Loucy (cell line): ENCODE measurements at regions not wholly inside any gene's neighbourhood (a gene's known extent, or its start where the extent isn't known, plus 50 kb on each side); places are given as distances from the start of the nearest gene placed in this dataset.

Experiments used
- H2AFZ ChIP-seq: fragments of 200-600 bp; sonication (generic); 2 replicates; pipeline ENCODE4 v1.6.0; 2016; ENCODE audit warnings: antibody characterized with exemption, mild to moderate bottlenecking, low read length, moderate library complexity
- H3F3A ChIP-seq: fragments of 200-600 bp; 2 replicates; pipeline ENCODE4 v1.6.0; 2016; ENCODE audit warnings: antibody characterized with exemption, low read depth, mild to moderate bottlenecking
- H3K27me3 ChIP-seq: fragments of 200-600 bp; sonication (generic); 2 replicates; pipeline ENCODE4 v1.6.1; 2014; ENCODE audit warnings: low read length, mild to moderate bottlenecking; ENCODE audit not compliant: insufficient read depth, poor library complexity, severe bottlenecking
- H3K36me3 ChIP-seq: fragments of 200-600 bp; sonication (generic); 2 replicates; pipeline ENCODE4 v1.6.1; 2016; ENCODE audit warnings: low read length; ENCODE audit not compliant: insufficient read depth
- H3K4me1 ChIP-seq: fragments of 200-600 bp; sonication (generic); 2 replicates; pipeline ENCODE4 v1.5.1; 2014; ENCODE audit warnings: low read length, mild to moderate bottlenecking; ENCODE audit not compliant: insufficient read depth, poor library complexity, severe bottlenecking
- H3K4me2 ChIP-seq: fragments of 200-600 bp; sonication (generic); 2 replicates; pipeline ENCODE4 v1.6.0; 2014; ENCODE audit warnings: antibody characterized with exemption, low read length, low read depth, mild to moderate bottlenecking; ENCODE audit not compliant: poor library complexity, severe bottlenecking
- H3K4me3 ChIP-seq: fragments of 200-600 bp; sonication (generic); 2 replicates; pipeline ENCODE4 v1.5.1; 2014; ENCODE audit warnings: low read length, mild to moderate bottlenecking, mixed read lengths; ENCODE audit not compliant: poor library complexity, severe bottlenecking
- H3K79me2 ChIP-seq: fragments of 200-600 bp; sonication (generic); 2 replicates; pipeline ENCODE4 v1.6.1; 2014; ENCODE audit warnings: low read length; ENCODE audit not compliant: insufficient read depth
- H3K9ac ChIP-seq: fragments of 200-600 bp; sonication (generic); 2 replicates; pipeline ENCODE4 v1.6.0; 2014; ENCODE audit warnings: mild to moderate bottlenecking, low read depth, low read length, moderate library complexity; ENCODE audit not compliant: poor library complexity, severe bottlenecking
- H3K9me2 ChIP-seq: fragments of 200-600 bp; sonication (generic); replicated peaks from 2 replicates; pipeline ENCODE4 v1.6.1; 2016; ENCODE audit warnings: low read depth, low read length, mixed read lengths
- H3K9me3 ChIP-seq: fragments of 200-600 bp; sonication (generic); 2 replicates; pipeline ENCODE4 v1.6.1; 2014; ENCODE audit warnings: mild to moderate bottlenecking, antibody characterized with exemption, low read length, low read depth; ENCODE audit not compliant: insufficient read depth
- H4K20me1 ChIP-seq: fragments of 200-600 bp; sonication (generic); 2 replicates; pipeline ENCODE4 v1.6.0; 2014; ENCODE audit warnings: antibody characterized with exemption, low read length, mild to moderate bottlenecking; ENCODE audit not compliant: insufficient read depth, poor library complexity, severe bottlenecking
- CTCF ChIP-seq: fragments of 200-600 bp; sonication (generic); conservative IDR thresholded peaks from 2 replicates; pipeline ENCODE4 v1.5.1; 2014; ENCODE audit warnings: mild to moderate bottlenecking, antibody characterized with exemption, low read length
- EZH2phosphoT487 ChIP-seq: fragments of 200-600 bp; IDR thresholded peaks from 2 replicates; pipeline ENCODE4 v1.6.1; 2018; ENCODE audit warnings: antibody characterized with exemption, mild to moderate bottlenecking, moderate library complexity, borderline replicate concordance

GRCh38 chr19:30927705-30928104, 421.5 kb downstream of the TSHZ3 start:
- H4K20me1 ChIP-seq = no peaks in the 10 kb centered on the region
- H3K9me2 ChIP-seq = no peaks in the 10 kb centered on the region
- H3K36me3 ChIP-seq = no peaks in the 10 kb centered on the region
- H3K9me3 ChIP-seq = peaks cover 4% of the 10 kb centered on the region; the same call in 1 of the 2 replicates
- no peaks in the 10 kb centered on the region for H3F3A ChIP-seq
- H3K9ac ChIP-seq = no peak overlapping the region
- no peaks in the 10 kb centered on the region for H3K27me3 ChIP-seq
- H3K4me2 ChIP-seq = no peak overlapping the region
- no peaks in the 10 kb centered on the region for H3K79me2 ChIP-seq
- H3K4me1 ChIP-seq = no peaks in the 10 kb centered on the region
- TF ChIP-seq EZH2phosphoT487 = no peak
- no peak for TF ChIP-seq CTCF
- no peak overlapping the region for H3K4me3 ChIP-seq
- H2AFZ ChIP-seq = no peak overlapping the region

DNA sequence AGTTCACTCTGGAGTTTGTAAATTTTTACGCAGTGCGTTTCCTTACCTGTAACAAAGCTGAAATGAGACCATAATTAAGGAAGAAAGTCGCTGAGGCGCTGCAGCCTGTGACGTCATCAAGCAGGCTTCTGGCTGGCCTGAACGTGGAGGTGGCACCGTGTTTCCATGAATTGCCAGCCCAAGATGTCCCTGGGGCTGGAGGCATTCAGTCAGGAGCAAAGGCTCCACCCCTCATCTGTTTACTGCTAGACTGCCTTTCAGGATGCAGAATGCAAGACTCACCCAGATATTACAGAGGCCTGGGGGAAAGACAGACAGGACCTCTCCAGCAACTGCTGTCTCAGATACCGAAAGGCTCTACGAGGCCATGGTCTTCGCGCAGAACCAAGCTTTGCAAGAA, 424.6 kb downstream of the TSHZ3 start:
- Histone ChIP-seq H3K9me2 (no peaks in the 10 kb centered on the region), H4K20me1 (no peaks in the 10 kb centered on the region), H3K36me3 (no peaks in the 10 kb centered on the region), H3K27me3 (no peaks in the 10 kb centered on the region), H2AFZ (no peak overlapping the region), H3K4me3 (no peak overlapping the region), H3K9ac (no peak overlapping the region), H3K79me2 (no peaks in the 10 kb centered on the region), H3K4me2 (no peak overlapping the region), H3K4me1 (no peaks in the 10 kb centered on the region), H3K9me3 (peaks cover 6% of the 10 kb centered on the region; the same call in 1 of the 2 replicates), H3F3A (no peaks in the 10 kb centered on the region)
- no peak for TF ChIP-seq EZH2phosphoT487
- TF ChIP-seq CTCF = no peak

GRCh38 chr19:30924069-30924636, 425.1 kb downstream of the TSHZ3 start:
- H4K20me1 ChIP-seq = no peaks in the 10 kb centered on the region
- H3K9me3 ChIP-seq = peaks cover 6% of the 10 kb centered on the region; the same call in 1 of the 2 replicates
- H2AFZ ChIP-seq = no peak overlapping the region
- no peak overlapping the region for H3K4me3 ChIP-seq
- H3K79me2 ChIP-seq = no peaks in the 10 kb centered on the region
- H3F3A ChIP-seq = no peaks in the 10 kb centered on the region
- TF ChIP-seq CTCF = no peak
- TF ChIP-seq EZH2phosphoT487 = no peak
- H3K9ac ChIP-seq = no peak overlapping the region
- H3K4me2 ChIP-seq = no peak overlapping the region
- no peaks in the 10 kb centered on the region for H3K27me3 ChIP-seq
- H3K4me1 ChIP-seq = no peaks in the 10 kb centered on the region
- no peaks in the 10 kb centered on the region for H3K36me3 ChIP-seq
- no peaks in the 10 kb centered on the region for H3K9me2 ChIP-seq
